ENCODE measurements at regions not wholly inside any gene's neighbourhood (a gene's known extent, or its start where the extent isn't known, plus 50 kb on each side); places are given as distances from the start of the nearest gene placed in this dataset.
A peak's percentile ranks its signal among the peaks of the same experiment; 100 is the strongest.

GRCh38 chr14:100012478-100013327 lies 52.5 kb upstream of the EVL start:
- H3K27ac ChIP-seq: peak overlapping the region; percentile 45
- TF ChIP-seq, protein P1, sequence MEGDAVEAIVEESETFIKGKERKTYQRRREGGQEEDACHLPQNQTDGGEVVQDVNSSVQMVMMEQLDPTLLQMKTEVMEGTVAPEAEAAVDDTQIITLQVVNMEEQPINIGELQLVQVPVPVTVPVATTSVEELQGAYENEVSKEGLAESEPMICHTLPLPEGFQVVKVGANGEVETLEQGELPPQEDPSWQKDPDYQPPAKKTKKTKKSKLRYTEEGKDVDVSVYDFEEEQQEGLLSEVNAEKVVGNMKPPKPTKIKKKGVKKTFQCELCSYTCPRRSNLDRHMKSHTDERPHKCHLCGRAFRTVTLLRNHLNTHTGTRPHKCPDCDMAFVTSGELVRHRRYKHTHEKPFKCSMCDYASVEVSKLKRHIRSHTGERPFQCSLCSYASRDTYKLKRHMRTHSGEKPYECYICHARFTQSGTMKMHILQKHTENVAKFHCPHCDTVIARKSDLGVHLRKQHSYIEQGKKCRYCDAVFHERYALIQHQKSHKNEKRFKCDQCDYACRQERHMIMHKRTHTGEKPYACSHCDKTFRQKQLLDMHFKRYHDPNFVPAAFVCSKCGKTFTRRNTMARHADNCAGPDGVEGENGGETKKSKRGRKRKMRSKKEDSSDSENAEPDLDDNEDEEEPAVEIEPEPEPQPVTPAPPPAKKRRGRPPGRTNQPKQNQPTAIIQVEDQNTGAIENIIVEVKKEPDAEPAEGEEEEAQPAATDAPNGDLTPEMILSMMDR (conservative IDR thresholded peaks at IDR 0.05): no peak

DNA sequence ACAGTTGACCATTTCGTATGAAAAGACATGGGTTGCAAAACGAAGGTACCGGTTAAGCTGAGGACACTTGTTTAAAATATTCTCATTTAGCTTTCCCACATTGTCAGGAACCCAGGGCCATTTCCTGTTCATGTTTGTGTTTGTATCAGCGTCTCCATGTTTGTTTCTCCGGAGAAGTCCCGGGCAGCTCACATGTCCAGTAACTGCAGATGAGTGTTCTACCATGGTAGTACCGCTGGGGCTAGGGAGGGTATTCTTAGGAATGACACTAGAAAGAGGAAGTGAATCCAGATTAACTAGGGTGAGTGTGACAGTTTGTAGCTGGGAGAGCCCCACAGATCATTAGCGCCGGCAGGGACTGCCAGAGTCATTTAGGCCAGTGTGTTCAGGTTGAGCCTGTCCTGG lies 50.0 kb upstream of the EVL start:
- H3K27ac ChIP-seq: no peak overlapping the region
- TF ChIP-seq, protein P1 (conservative IDR thresholded peaks at IDR 0.05): no peak
